DND-41 (cell line): ENCODE measurements at regions not wholly inside any gene's neighbourhood (a gene's known extent, or its start where the extent isn't known, plus 50 kb on each side); places are given as distances from the start of the nearest gene placed in this dataset.

Experiments used
- EZH2 ChIP-seq: IDR thresholded peaks from 3 replicates; pipeline ENCODE4 v1.6.1; 2012; ENCODE audit warnings: borderline replicate concordance, low read depth, mild to moderate bottlenecking, moderate library complexity, low read length, inconsistent platforms; ENCODE audit not compliant: severe bottlenecking
- TF ChIP-seq, protein P1 (sequence below): IDR thresholded peaks from 2 replicates; pipeline ENCODE4 v1.5.1; 2012; ENCODE audit warnings: borderline replicate concordance, low read length, moderate library complexity, mild to moderate bottlenecking; ENCODE audit not compliant: poor library complexity, severe bottlenecking; ENCODE audit errors: extremely low read depth

DNA sequence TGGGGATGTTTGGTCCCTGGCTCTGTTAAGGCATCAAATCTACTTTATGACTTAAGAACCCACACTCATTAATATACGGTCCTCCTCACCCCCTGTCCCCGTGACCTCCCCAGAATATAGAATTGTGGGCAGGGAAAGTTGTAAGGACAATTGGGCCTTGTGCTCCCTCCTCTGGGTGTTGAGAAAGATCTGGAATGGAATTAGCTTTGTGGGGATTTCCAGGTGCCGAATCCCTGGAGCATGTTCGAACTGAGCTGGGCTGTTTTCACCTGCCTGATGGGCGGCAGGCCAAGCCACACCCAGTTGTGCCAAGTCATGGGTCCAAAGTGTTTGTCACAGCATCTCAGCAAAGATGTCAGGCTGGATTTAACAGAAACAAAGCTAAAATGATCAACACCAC, 349.3 kb upstream of the KLF3 start:
- TF ChIP-seq, protein P1, sequence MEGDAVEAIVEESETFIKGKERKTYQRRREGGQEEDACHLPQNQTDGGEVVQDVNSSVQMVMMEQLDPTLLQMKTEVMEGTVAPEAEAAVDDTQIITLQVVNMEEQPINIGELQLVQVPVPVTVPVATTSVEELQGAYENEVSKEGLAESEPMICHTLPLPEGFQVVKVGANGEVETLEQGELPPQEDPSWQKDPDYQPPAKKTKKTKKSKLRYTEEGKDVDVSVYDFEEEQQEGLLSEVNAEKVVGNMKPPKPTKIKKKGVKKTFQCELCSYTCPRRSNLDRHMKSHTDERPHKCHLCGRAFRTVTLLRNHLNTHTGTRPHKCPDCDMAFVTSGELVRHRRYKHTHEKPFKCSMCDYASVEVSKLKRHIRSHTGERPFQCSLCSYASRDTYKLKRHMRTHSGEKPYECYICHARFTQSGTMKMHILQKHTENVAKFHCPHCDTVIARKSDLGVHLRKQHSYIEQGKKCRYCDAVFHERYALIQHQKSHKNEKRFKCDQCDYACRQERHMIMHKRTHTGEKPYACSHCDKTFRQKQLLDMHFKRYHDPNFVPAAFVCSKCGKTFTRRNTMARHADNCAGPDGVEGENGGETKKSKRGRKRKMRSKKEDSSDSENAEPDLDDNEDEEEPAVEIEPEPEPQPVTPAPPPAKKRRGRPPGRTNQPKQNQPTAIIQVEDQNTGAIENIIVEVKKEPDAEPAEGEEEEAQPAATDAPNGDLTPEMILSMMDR: no peak
- TF ChIP-seq EZH2: no peak
